ENCODE measurements at regions not wholly inside any gene's neighbourhood (a gene's known extent, or its start where the extent isn't known, plus 50 kb on each side); places are given as distances from the start of the nearest gene placed in this dataset.

- 83 to 84% methylated on average over 4 of the region's 4 CpGs for WGBS, 2 experiments
- no peaks in the 10 kb centered on the region for H3K27me3 ChIP-seq (ENCODE audit: control insufficient read depth, insufficient read depth, low read length, poor library complexity, severe bottlenecking)
- no peaks in the 10 kb centered on the region for H3K36me3 ChIP-seq (ENCODE audit: control insufficient read depth, insufficient read depth, low read length)
- H3K4me3 ChIP-seq (ENCODE audit: insufficient read depth, low read depth, low read length), result no peak overlapping the region
- H3K4me1 ChIP-seq (ENCODE audit: control insufficient read depth, insufficient read depth, low read length), result peaks cover 6% of the 10 kb centered on the region
- no peaks in the 10 kb centered on the region for H3K9me3 ChIP-seq (ENCODE audit: control insufficient read depth, low read length)
- H3K27ac ChIP-seq (ENCODE audit: insufficient read depth, low read depth, low read length, poor library complexity, severe bottlenecking), result peak overlapping the region; percentile 73
These were observed 88.7 kb upstream of the TNIK start for GRCh38 chr3:171548917-171549316.

- Histone ChIP-seq H3K36me3 (ENCODE audit: control insufficient read depth, insufficient read depth, low read length) (no peaks in the 10 kb centered on the region), H3K9me3 (ENCODE audit: control insufficient read depth, low read length) (no peaks in the 10 kb centered on the region), H3K4me1 (ENCODE audit: control insufficient read depth, insufficient read depth, low read length) (peaks cover 3% of the 10 kb centered on the region), H3K27ac (ENCODE audit: insufficient read depth, low read depth, low read length, poor library complexity, severe bottlenecking) (no peak overlapping the region), H3K27me3 (ENCODE audit: control insufficient read depth, insufficient read depth, low read length, poor library complexity, severe bottlenecking) (no peaks in the 10 kb centered on the region), H3K4me3 (ENCODE audit: insufficient read depth, low read depth, low read length) (no peak overlapping the region)
- WGBS, 2 experiments, result 80 to 85% methylated on average over 7 of the region's 7 CpGs
These were observed 83.6 kb upstream of the TNIK start for GRCh38 chr3:171543759-171544300.

- no peaks in the 10 kb centered on the region for H3K27me3 ChIP-seq (ENCODE audit: control insufficient read depth, insufficient read depth, low read length, poor library complexity, severe bottlenecking)
- WGBS, 2 experiments, result 67 to 75% methylated on average over 2 of the region's 2 CpGs
These were observed 82.8 kb upstream of the TNIK start for GRCh38 chr3:171542976-171543375.

GRCh38 chr3:171541647-171542046, 81.4 kb upstream of the TNIK start:
- Histone ChIP-seq H3K36me3 (ENCODE audit: control insufficient read depth, insufficient read depth, low read length) (no peaks in the 10 kb centered on the region), H3K9me3 (ENCODE audit: control insufficient read depth, low read length) (no peaks in the 10 kb centered on the region), H3K4me1 (ENCODE audit: control insufficient read depth, insufficient read depth, low read length) (no peaks in the 10 kb centered on the region), H3K27ac (ENCODE audit: insufficient read depth, low read depth, low read length, poor library complexity, severe bottlenecking) (no peak overlapping the region), H3K4me3 (ENCODE audit: insufficient read depth, low read depth, low read length) (no peak overlapping the region), H3K27me3 (ENCODE audit: control insufficient read depth, insufficient read depth, low read length, poor library complexity, severe bottlenecking) (no peaks in the 10 kb centered on the region)

More at GRCh38 chr3:171542976-171543375, 82.8 kb upstream of the TNIK start:
- no peak overlapping the region for H3K27ac ChIP-seq (ENCODE audit: insufficient read depth, low read depth, low read length, poor library complexity, severe bottlenecking)
- H3K4me1 ChIP-seq (ENCODE audit: control insufficient read depth, insufficient read depth, low read length), result no peaks in the 10 kb centered on the region
- no peaks in the 10 kb centered on the region for H3K9me3 ChIP-seq (ENCODE audit: control insufficient read depth, low read length)
- no peaks in the 10 kb centered on the region for H3K36me3 ChIP-seq (ENCODE audit: control insufficient read depth, insufficient read depth, low read length)
- no peak overlapping the region for H3K4me3 ChIP-seq (ENCODE audit: insufficient read depth, low read depth, low read length)

GRCh38 chr3:171541181-171541580, 81.0 kb upstream of the TNIK start:
- H3K9me3 ChIP-seq (ENCODE audit: control insufficient read depth, low read length), result no peaks in the 10 kb centered on the region
- H3K4me3 ChIP-seq (ENCODE audit: insufficient read depth, low read depth, low read length), result no peak overlapping the region
- no peak overlapping the region for H3K27ac ChIP-seq (ENCODE audit: insufficient read depth, low read depth, low read length, poor library complexity, severe bottlenecking)
- H3K36me3 ChIP-seq (ENCODE audit: control insufficient read depth, insufficient read depth, low read length), result no peaks in the 10 kb centered on the region
- H3K27me3 ChIP-seq (ENCODE audit: control insufficient read depth, insufficient read depth, low read length, poor library complexity, severe bottlenecking), result no peaks in the 10 kb centered on the region
- H3K4me1 ChIP-seq (ENCODE audit: control insufficient read depth, insufficient read depth, low read length), result no peaks in the 10 kb centered on the region
- 88 to 97% methylated on average over 1 of the region's 2 CpGs for WGBS, 2 experiments

- Histone ChIP-seq H3K27ac (ENCODE audit: insufficient read depth, low read depth, low read length, poor library complexity, severe bottlenecking) (no peak overlapping the region), H3K9me3 (ENCODE audit: control insufficient read depth, low read length) (no peaks in the 10 kb centered on the region), H3K36me3 (ENCODE audit: control insufficient read depth, insufficient read depth, low read length) (no peaks in the 10 kb centered on the region), H3K27me3 (ENCODE audit: control insufficient read depth, insufficient read depth, low read length, poor library complexity, severe bottlenecking) (no peaks in the 10 kb centered on the region), H3K4me3 (ENCODE audit: insufficient read depth, low read depth, low read length) (no peak overlapping the region), H3K4me1 (ENCODE audit: control insufficient read depth, insufficient read depth, low read length) (no peaks in the 10 kb centered on the region)
- 93 to 94% methylated on average over 2 of the region's 2 CpGs for WGBS, 2 experiments
These were observed 75.6 kb upstream of the TNIK start for GRCh38 chr3:171535799-171536198.

GRCh38 chr3:171535133-171535532, 74.9 kb upstream of the TNIK start:
- Histone ChIP-seq H3K4me3 (ENCODE audit: insufficient read depth, low read depth, low read length) (no peak overlapping the region), H3K4me1 (ENCODE audit: control insufficient read depth, insufficient read depth, low read length) (no peaks in the 10 kb centered on the region), H3K27ac (ENCODE audit: insufficient read depth, low read depth, low read length, poor library complexity, severe bottlenecking) (no peak overlapping the region), H3K27me3 (ENCODE audit: control insufficient read depth, insufficient read depth, low read length, poor library complexity, severe bottlenecking) (no peaks in the 10 kb centered on the region), H3K9me3 (ENCODE audit: control insufficient read depth, low read length) (no peaks in the 10 kb centered on the region), H3K36me3 (ENCODE audit: control insufficient read depth, insufficient read depth, low read length) (no peaks in the 10 kb centered on the region)
- 74 to 81% methylated on average over 3 of the region's 3 CpGs for WGBS, 2 experiments

- 93 to 95% methylated on average over 2 of the region's 2 CpGs for WGBS, 2 experiments
- no peak overlapping the region for H3K4me3 ChIP-seq (ENCODE audit: insufficient read depth, low read depth, low read length)
- no peaks in the 10 kb centered on the region for H3K9me3 ChIP-seq (ENCODE audit: control insufficient read depth, low read length)
- H3K36me3 ChIP-seq (ENCODE audit: control insufficient read depth, insufficient read depth, low read length), result no peaks in the 10 kb centered on the region
- H3K27me3 ChIP-seq (ENCODE audit: control insufficient read depth, insufficient read depth, low read length, poor library complexity, severe bottlenecking), result no peaks in the 10 kb centered on the region
- H3K27ac ChIP-seq (ENCODE audit: insufficient read depth, low read depth, low read length, poor library complexity, severe bottlenecking), result no peak overlapping the region
- H3K4me1 ChIP-seq (ENCODE audit: control insufficient read depth, insufficient read depth, low read length), result no peaks in the 10 kb centered on the region
These were observed 73.5 kb upstream of the TNIK start for GRCh38 chr3:171533702-171534101.

GRCh38 chr3:171532294-171532693, 72.1 kb upstream of the TNIK start:
- Histone ChIP-seq H3K27me3 (ENCODE audit: control insufficient read depth, insufficient read depth, low read length, poor library complexity, severe bottlenecking) (no peaks in the 10 kb centered on the region), H3K36me3 (ENCODE audit: control insufficient read depth, insufficient read depth, low read length) (no peaks in the 10 kb centered on the region), H3K27ac (ENCODE audit: insufficient read depth, low read depth, low read length, poor library complexity, severe bottlenecking) (no peak overlapping the region), H3K4me1 (ENCODE audit: control insufficient read depth, insufficient read depth, low read length) (no peaks in the 10 kb centered on the region), H3K4me3 (ENCODE audit: insufficient read depth, low read depth, low read length) (no peak overlapping the region), H3K9me3 (ENCODE audit: control insufficient read depth, low read length) (no peaks in the 10 kb centered on the region)
- WGBS, 2 experiments, result 94 to 100% methylated on average over 1 of the region's 1 CpG

GRCh38 chr3:171531716-171532115, 71.5 kb upstream of the TNIK start:
- H3K4me3 ChIP-seq (ENCODE audit: insufficient read depth, low read depth, low read length), result no peak overlapping the region
- no peaks in the 10 kb centered on the region for H3K36me3 ChIP-seq (ENCODE audit: control insufficient read depth, insufficient read depth, low read length)
- no peaks in the 10 kb centered on the region for H3K4me1 ChIP-seq (ENCODE audit: control insufficient read depth, insufficient read depth, low read length)
- no peak overlapping the region for H3K27ac ChIP-seq (ENCODE audit: insufficient read depth, low read depth, low read length, poor library complexity, severe bottlenecking)
- WGBS, 2 experiments, result 83 to 90% methylated on average over 2 of the region's 2 CpGs
- no peaks in the 10 kb centered on the region for H3K27me3 ChIP-seq (ENCODE audit: control insufficient read depth, insufficient read depth, low read length, poor library complexity, severe bottlenecking)
- H3K9me3 ChIP-seq (ENCODE audit: control insufficient read depth, low read length), result no peaks in the 10 kb centered on the region

- Histone ChIP-seq H3K36me3 (ENCODE audit: control insufficient read depth, insufficient read depth, low read length) (no peaks in the 10 kb centered on the region), H3K4me1 (ENCODE audit: control insufficient read depth, insufficient read depth, low read length) (no peaks in the 10 kb centered on the region), H3K9me3 (ENCODE audit: control insufficient read depth, low read length) (no peaks in the 10 kb centered on the region), H3K27me3 (ENCODE audit: control insufficient read depth, insufficient read depth, low read length, poor library complexity, severe bottlenecking) (no peaks in the 10 kb centered on the region), H3K27ac (ENCODE audit: insufficient read depth, low read depth, low read length, poor library complexity, severe bottlenecking) (no peak overlapping the region), H3K4me3 (ENCODE audit: insufficient read depth, low read depth, low read length) (no peak overlapping the region)
- 94 to 97% methylated on average over 2 of the region's 2 CpGs for WGBS, 2 experiments
These were observed 67.9 kb upstream of the TNIK start for GRCh38 chr3:171528102-171528501.
